Omental fat pad (tissue), 3 donors: ENCODE measurements at regions not wholly inside any gene's neighbourhood (a gene's known extent, or its start where the extent isn't known, plus 50 kb on each side); places are given as distances from the start of the nearest gene placed in this dataset.
"Not testable (repeated sequence)": the region's sequence is repeated elsewhere in the genome, so short reads cannot be mapped to it uniquely, and the experiment has no call there.

Experiments used
- ATAC-seq: fragments of 150-250 bp; one replicate; pipeline ENCODE4 v1.9.1; 2016; ENCODE audit warnings: mild to moderate bottlenecking, moderate library complexity; ENCODE audit not compliant: low FRiP score
- DNase-seq: peaks from one replicate; pipeline ENCODE4 v3.0.0-alpha.2; 2019; ENCODE audit warnings: low spot score
- CTCF ChIP-seq, 3 donors: fragments of 450-650 bp; IDR thresholded peaks; one replicate each; pipeline ENCODE4 v1.5.1; 2016 to 2017; ENCODE audit warnings: antibody characterized with exemption in 3 of 3, mild to moderate bottlenecking in 3 of 3, moderate library complexity in 2 of 3

GRCh38 chr7:156578978-156579430, 61.6 kb upstream of the RNF32 start:
- DNase-seq (no peak), ATAC-seq (no peak)
- TF ChIP-seq CTCF (IDR thresholded peaks at IDR 0.05), result no peak

- ATAC-seq, result no peak
- DNase-seq, result no peak
- TF ChIP-seq CTCF (IDR thresholded peaks at IDR 0.05), result no peak
Measured at GRCh38 chr7:156578578-156578940, 62.0 kb upstream of the RNF32 start.

- ATAC-seq, result no peak
- no peak for TF ChIP-seq CTCF (IDR thresholded peaks at IDR 0.05)
- DNase-seq, result no peak
Measured at GRCh38 chr7:156577645-156578577, 62.7 kb upstream of the RNF32 start.

GRCh38 chr7:156576216-156577058, 64.1 kb upstream of the RNF32 start:
- ATAC-seq, result no peak
- no peak for TF ChIP-seq CTCF (IDR thresholded peaks at IDR 0.05)
- no peak for DNase-seq

- DNase-seq, result no peak
- no peak for TF ChIP-seq CTCF (IDR thresholded peaks at IDR 0.05)
- ATAC-seq, result no peak
Measured at GRCh38 chr7:156568258-156568657, 72.3 kb upstream of the RNF32 start.

GRCh38 chr7:156566812-156567549, 73.6 kb upstream of the RNF32 start:
- DNase-seq (no peak), ATAC-seq (no peak)
- TF ChIP-seq CTCF (IDR thresholded peaks at IDR 0.05), result no peak

- DNase-seq, ATAC-seq: not testable (repeated sequence)
Measured at GRCh38 chr7:156565002-156565401, 75.6 kb upstream of the RNF32 start.
